Left renal cortex interstitium (tissue), 4 donors: ENCODE measurements at regions not wholly inside any gene's neighbourhood (a gene's known extent, or its start where the extent isn't known, plus 50 kb on each side); places are given as distances from the start of the nearest gene placed in this dataset.

Experiments
- DNase-seq, 4 donors: peaks; one replicate each; pipeline ENCODE4 v3.0.0-alpha.2; 2013; ENCODE audit warnings: low read depth in 4 of 4, low spot score in 2 of 4, missing footprints in 1 of 4

- DNase-seq, result no peak
These were observed 320.6 kb upstream of the RORA start for GRCh38 chr15:61549727-61550126.

DNA sequence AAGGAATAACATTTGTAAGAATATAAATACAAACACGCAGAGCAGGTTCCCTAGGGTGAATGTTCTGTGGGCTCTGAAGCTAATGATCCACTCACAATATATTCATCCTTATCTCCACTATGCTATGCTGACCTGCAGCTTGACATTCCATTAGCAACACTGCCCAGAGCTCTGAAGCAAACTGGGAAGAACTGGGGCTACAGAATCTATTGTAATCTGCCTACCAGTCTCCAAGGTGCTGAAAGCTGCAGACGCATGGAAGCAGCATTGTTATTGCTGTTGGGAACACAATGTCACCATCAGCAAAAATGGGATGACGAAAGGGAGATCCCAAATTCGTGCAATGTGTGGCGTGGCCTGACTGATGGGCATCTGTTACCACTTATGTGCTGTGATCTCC, 316.7 kb upstream of the RORA start:
- no peak for DNase-seq

GRCh38 chr15:61541516-61541915, 312.4 kb upstream of the RORA start:
- DNase-seq, result no peak

- no peak for DNase-seq
These were observed 308.2 kb upstream of the RORA start for GRCh38 chr15:61537337-61537736.

DNA sequence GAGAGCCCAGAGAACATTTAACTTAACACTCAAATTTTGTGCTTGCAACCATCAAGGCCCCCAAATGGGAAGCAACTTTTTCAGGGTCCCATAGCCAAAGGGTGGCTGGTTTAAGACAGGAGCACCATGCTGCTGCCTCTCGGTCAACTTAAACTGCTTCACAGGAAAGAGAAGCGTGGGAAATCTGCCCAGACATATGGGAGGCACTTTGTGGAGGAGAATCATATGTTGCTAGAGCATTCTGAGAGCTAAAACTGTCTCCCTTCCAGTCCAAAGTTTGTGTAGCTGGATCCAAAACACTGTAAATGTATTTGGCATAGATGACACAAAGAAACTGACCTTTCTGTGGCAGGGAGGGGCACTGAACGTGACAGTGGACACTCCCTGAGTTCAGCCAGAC, 305.9 kb upstream of the RORA start:
- DNase-seq, result no peak

DNA sequence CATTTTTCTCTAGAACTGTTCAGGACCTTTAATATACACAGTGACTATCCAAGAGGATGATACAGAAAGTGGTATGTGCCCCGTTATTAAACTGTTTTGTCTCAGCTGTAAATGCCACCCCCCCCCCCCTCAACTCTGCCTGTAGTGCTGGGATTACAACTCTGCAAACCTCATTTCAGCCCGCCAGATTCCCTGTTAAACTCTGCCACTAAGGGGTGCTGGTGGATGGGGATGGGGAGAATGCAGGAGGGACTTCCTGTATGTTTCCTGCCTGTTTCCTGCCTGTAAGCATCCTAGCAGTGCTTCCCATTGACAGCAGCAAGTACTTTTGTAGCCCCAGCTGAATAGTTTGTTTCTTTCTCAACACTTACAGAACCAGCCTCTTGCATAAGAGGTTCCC, 301.7 kb upstream of the RORA start:
- no peak for DNase-seq

- peak in 2 of 4 donors; percentile 18 to 24 for DNase-seq
These were observed 299.4 kb upstream of the RORA start for GRCh38 chr15:61528581-61528910.

- DNase-seq, result no peak
These were observed 298.9 kb upstream of the RORA start for GRCh38 chr15:61527836-61528580.

DNA sequence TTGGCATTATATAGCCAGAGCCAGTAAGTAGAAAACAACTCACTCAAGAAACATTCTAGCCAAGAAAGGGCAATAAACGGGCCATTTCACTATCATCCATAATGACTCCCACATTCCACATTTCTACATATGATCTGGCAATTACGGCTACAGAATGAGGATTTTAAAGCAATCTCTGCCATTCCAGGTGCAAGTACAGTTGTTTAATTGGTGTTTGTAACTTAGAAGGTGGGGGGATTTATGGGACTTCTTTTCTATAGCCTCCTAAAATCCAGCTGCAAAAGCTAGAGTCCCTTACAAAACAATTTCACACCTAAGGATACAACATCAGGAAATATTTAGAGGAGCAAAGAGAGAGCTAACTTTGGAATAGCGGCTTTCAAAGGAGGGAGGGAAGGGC, 295.4 kb upstream of the RORA start:
- no peak for DNase-seq

DNA sequence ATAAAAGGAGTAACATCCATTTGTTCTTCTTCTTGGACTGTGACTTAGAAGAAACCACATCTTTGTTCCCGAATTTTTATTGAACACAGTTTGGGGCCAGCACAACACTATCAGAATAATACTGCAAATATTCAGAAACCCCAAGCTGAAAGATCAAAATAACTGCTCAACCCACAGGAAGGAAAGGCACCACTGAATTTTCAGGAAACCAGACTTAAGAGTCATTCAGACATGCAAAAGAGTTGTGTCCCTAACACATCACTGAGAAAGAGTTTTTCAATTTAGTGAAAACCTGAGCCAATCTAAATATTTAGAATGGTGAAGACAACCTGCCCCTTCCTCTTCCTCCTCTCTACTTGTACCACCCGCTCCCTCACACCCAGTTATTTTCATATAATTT, 295.0 kb upstream of the RORA start:
- DNase-seq, result no peak

- no peak for DNase-seq
These were observed 293.3 kb upstream of the RORA start for GRCh38 chr15:61522411-61522810.

GRCh38 chr15:61521953-61522352, 292.9 kb upstream of the RORA start:
- DNase-seq, result no peak

GRCh38 chr15:61519296-61519695, 290.2 kb upstream of the RORA start:
- no peak for DNase-seq

DNA sequence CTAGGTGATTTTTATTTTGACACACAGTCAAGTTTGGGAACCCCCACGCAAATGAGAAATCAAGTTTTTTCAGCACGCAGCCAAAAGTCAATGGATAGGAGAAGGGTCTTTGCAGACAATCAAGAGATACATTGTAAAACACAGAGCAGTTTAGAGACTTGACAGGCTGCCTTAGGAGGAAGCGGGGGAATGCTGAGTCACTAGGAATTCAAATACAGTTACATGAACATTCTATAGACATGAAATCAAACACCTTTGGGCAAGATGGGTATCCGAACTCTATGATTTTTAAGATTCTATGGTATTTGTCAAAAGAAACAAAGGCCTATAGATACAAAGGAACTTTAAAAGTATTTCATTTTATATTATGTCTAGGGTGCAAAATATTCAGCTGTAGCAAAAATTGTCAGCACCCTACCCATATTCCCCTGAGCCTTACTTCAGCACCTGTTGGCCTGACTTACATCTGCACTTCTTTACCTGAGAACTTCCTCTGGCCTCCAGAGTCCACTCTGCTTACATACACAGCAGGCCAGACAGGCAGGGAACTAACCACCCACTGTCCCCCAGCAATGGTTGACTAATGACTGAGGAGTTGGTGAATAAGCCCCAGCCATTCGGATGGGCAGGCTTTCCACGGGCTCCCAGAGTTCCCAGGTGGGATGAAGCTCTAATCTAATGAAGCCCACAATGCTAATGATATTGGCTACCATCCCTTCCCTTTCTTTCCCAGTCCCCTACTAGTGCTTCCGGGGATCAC, 289.3 kb upstream of the RORA start:
- no peak for DNase-seq

- DNase-seq, result no peak
These were observed 288.7 kb upstream of the RORA start for GRCh38 chr15:61517776-61518175.

DNA sequence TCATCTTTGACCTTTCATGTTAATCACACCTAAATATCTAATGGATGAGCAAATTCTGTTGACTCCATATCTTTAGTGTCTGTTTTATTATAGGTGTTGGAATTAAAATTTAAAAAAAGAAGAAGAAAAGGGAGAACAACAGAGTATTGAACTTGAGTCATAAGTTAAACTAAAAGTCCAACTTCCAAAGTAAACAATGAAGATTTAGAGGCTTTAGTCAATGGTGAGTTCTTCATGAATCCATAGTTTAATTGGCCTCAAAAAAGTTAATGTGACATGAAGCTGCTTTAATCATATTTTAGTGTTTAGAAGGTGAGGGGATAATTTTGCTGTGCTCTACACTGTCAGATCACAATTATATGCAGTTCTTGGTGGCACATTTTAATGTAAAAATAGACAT, 288.2 kb upstream of the RORA start:
- no peak for DNase-seq

DNA sequence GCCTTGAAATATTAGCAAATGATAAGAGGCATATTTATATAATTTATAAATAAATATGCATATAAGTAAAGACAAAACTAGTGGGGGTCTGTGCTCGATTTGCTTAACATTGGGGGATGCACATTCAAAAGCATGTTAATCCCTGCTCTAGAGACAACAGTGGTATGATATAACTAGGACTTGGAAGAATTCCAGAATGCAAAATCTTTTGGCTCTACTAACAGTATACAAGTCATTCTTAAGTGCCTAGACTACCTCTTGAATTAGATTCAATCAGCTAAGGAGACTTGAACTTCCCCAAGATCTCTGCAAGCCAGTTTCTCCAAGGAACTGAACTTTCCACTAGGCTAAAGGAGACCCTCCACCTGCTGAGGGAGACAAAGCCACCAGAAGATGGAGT, 282.7 kb upstream of the RORA start:
- DNase-seq, result no peak

GRCh38 chr15:61511089-61511488, 282.0 kb upstream of the RORA start:
- DNase-seq, result no peak

DNA sequence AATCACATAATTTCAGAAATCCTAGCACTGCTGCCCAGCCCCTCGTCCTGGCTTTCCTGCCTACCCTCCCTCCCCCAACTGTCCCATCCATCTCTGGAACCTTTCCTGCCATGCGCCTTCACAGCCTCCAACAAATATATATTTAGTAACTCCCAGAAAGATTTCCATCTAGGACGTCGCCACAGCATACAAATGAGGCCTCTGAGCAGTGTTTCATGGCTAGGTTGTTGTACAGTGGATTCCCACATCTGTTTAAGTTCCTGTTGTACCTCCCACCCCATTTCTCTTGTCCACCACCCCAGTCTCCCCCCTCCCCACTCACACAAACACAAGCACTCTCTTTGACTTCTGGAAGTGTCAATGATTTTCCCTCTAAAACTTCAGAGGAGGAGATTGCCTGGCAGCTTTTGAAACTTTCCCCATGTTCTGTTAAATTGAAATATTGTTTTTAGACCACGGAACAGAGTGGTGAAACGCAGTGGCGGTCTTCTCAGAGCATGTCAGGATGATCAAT, 280.3 kb upstream of the RORA start:
- no peak for DNase-seq

GRCh38 chr15:61503383-61503969, 274.4 kb upstream of the RORA start:
- no peak for DNase-seq

- no peak for DNase-seq
These were observed 272.8 kb upstream of the RORA start for GRCh38 chr15:61501815-61502389.
